ENCODE measurements at regions not wholly inside any gene's neighbourhood (a gene's known extent, or its start where the extent isn't known, plus 50 kb on each side); places are given as distances from the start of the nearest gene placed in this dataset.

DNA sequence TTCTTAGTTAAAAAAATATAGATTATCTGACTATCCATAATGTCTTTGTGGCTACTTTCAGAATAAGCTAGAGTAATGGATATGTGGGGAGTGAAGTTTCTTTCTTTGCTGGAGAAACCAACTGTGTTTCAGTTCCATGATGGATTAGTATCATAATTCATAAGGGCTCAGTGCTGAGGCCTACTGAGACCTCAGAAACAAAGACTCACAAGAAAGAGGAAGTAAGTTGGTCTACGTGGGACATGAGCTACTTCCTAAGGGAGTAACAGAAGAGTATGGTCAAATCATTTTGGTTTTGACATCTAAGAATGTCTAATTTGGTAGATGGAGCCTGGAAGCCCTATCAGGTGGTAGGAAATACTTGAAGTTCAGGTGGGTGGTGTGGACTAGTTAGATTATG is 99.0 kb upstream of the HTR2A start:
- DNase-seq (ENCODE audit: low spot score) (no peak), FAIRE-seq (no peak), ATAC-seq (no peak)
- H3K4me3 ChIP-seq (replicated peaks in 1 of 3; ENCODE audit: insufficient read depth in 1 of 3, low read depth in 2 of 3, low read length in 3 of 3), result no peak overlapping the region
- H3K4me2 ChIP-seq (ENCODE audit: low read depth, low read length), result no peak overlapping the region
- ChIA-PET CTCF (ENCODE audit: low intra/inter-chr PET ratio, low total read pairs) (no interaction called here), POLR2A (no interaction called here)
- intact Hi-C loops (cut with micrococcal nuclease; ENCODE audit: unreplicated experiment), result no loop called here
- H3K9me3 ChIP-seq (ENCODE audit: low read length), result no peaks in the 10 kb centered on the region
- H3K79me2 ChIP-seq (ENCODE audit: insufficient read depth, low read length), result no peaks in the 10 kb centered on the region
- 4% methylated on average over 1 of the region's 1 CpG for WGBS (ENCODE audit: low lambda C conversion rate)
- no TSS peak for BruUV-seq (replicated peaks)
- in situ Hi-C loops (cut with HindIII; ENCODE audit: extremely low pct_ligation_motif_present, low pct_unique_long_range_greater_than_20kb), result no loop called here
- no peak overlapping the region for H3K9ac ChIP-seq (ENCODE audit: insufficient read depth, low read depth, low read length)
- no peaks in the 10 kb centered on the region for H4K20me1 ChIP-seq (ENCODE audit: insufficient read depth, low read length)
- H3K36me3 ChIP-seq (replicated peaks in 1 of 2; ENCODE audit: control insufficient read depth in 1 of 2, insufficient read depth in 2 of 2, low read length in 2 of 2), result no peaks in the 10 kb centered on the region
- no peaks in the 10 kb centered on the region for H3K4me1 ChIP-seq (ENCODE audit: insufficient read depth, low read length)
- H3K27me3 ChIP-seq (ENCODE audit: control insufficient read depth in 1 of 2, insufficient read depth in 2 of 2, low read length in 2 of 2), result no peaks in the 10 kb centered on the region
- H3K27ac ChIP-seq (ENCODE audit: extremely low read length, insufficient read depth, low read length), result no peak overlapping the region
- no peak overlapping the region for H2AFZ ChIP-seq (ENCODE audit: low read length)
- TF ChIP-seq SIN3A (IDR thresholded peaks at IDR 0.05; ENCODE audit: borderline replicate concordance, low read depth, low read length) (no peak), ZNF549 (CRISPR knock-in tag; IDR thresholded peaks at IDR 0.05) (no peak), ZNF780A (CRISPR knock-in tag; IDR thresholded peaks at IDR 0.05) (no peak), HIVEP1 (CRISPR knock-in tag; IDR thresholded peaks at IDR 0.05) (no peak), ZNF598 (CRISPR knock-in tag; IDR thresholded peaks at IDR 0.05; ENCODE audit: borderline replicate concordance) (no peak), SMARCE1 (IDR thresholded peaks at IDR 0.05; ENCODE audit: borderline replicate concordance) (no peak), ZNF616 (CRISPR knock-in tag; IDR thresholded peaks at IDR 0.05; ENCODE audit: low read depth) (no peak)
- TF ChIP-seq, protein P1, sequence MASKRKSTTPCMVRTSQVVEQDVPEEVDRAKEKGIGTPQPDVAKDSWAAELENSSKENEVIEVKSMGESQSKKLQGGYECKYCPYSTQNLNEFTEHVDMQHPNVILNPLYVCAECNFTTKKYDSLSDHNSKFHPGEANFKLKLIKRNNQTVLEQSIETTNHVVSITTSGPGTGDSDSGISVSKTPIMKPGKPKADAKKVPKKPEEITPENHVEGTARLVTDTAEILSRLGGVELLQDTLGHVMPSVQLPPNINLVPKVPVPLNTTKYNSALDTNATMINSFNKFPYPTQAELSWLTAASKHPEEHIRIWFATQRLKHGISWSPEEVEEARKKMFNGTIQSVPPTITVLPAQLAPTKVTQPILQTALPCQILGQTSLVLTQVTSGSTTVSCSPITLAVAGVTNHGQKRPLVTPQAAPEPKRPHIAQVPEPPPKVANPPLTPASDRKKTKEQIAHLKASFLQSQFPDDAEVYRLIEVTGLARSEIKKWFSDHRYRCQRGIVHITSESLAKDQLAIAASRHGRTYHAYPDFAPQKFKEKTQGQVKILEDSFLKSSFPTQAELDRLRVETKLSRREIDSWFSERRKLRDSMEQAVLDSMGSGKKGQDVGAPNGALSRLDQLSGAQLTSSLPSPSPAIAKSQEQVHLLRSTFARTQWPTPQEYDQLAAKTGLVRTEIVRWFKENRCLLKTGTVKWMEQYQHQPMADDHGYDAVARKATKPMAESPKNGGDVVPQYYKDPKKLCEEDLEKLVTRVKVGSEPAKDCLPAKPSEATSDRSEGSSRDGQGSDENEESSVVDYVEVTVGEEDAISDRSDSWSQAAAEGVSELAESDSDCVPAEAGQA (IDR thresholded peaks at IDR 0.05; ENCODE audit: low read depth), result no peak
- TF ChIP-seq, protein P1 (CRISPR knock-in tag; IDR thresholded peaks at IDR 0.05; ENCODE audit: borderline replicate concordance), result no peak
- TF ChIP-seq, protein P2, sequence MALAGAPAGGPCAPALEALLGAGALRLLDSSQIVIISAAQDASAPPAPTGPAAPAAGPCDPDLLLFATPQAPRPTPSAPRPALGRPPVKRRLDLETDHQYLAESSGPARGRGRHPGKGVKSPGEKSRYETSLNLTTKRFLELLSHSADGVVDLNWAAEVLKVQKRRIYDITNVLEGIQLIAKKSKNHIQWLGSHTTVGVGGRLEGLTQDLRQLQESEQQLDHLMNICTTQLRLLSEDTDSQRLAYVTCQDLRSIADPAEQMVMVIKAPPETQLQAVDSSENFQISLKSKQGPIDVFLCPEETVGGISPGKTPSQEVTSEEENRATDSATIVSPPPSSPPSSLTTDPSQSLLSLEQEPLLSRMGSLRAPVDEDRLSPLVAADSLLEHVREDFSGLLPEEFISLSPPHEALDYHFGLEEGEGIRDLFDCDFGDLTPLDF (CRISPR knock-in tag; IDR thresholded peaks at IDR 0.05), result no peak
- TF ChIP-seq, protein P3, sequence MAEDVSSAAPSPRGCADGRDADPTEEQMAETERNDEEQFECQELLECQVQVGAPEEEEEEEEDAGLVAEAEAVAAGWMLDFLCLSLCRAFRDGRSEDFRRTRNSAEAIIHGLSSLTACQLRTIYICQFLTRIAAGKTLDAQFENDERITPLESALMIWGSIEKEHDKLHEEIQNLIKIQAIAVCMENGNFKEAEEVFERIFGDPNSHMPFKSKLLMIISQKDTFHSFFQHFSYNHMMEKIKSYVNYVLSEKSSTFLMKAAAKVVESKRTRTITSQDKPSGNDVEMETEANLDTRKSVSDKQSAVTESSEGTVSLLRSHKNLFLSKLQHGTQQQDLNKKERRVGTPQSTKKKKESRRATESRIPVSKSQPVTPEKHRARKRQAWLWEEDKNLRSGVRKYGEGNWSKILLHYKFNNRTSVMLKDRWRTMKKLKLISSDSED (CRISPR knock-in tag; IDR thresholded peaks at IDR 0.05), result no peak

Data from HepG2 (cell line).